ENCODE measurements at regions not wholly inside any gene's neighbourhood (a gene's known extent, or its start where the extent isn't known, plus 50 kb on each side); places are given as distances from the start of the nearest gene placed in this dataset.
A peak's percentile ranks its signal among the peaks of the same experiment; 100 is the strongest.

- no peak for DNase-seq
Observed at GRCh38 chr15:31245756-31246155, 80.9 kb upstream of the KLF13 start.

- DNase-seq: no peak
Observed at GRCh38 chr15:31247404-31247803, 79.2 kb upstream of the KLF13 start.

- no peak for DNase-seq
Observed at GRCh38 chr15:31248263-31248662, 78.4 kb upstream of the KLF13 start.

GRCh38 chr15:31248951-31249350 is 77.7 kb upstream of the KLF13 start:
- DNase-seq: no peak

GRCh38 chr15:31250033-31250432 is 76.6 kb upstream of the KLF13 start:
- DNase-seq: no peak

GRCh38 chr15:31251165-31251564 is 75.5 kb upstream of the KLF13 start:
- DNase-seq: no peak

GRCh38 chr15:31252171-31252785 is 74.4 kb upstream of the KLF13 start:
- no peak for DNase-seq

- DNase-seq: no peak
Observed at GRCh38 chr15:31254431-31255175, 72.0 kb upstream of the KLF13 start.

GRCh38 chr15:31255176-31255510 is 71.5 kb upstream of the KLF13 start:
- DNase-seq: no peak

- DNase-seq: no peak
Observed at GRCh38 chr15:31255732-31256377, 70.8 kb upstream of the KLF13 start.

- DNase-seq: no peak
Observed at GRCh38 chr15:31256378-31257265, 70.0 kb upstream of the KLF13 start.

- DNase-seq: no peak
Observed at GRCh38 chr15:31257286-31257685, 69.3 kb upstream of the KLF13 start.

- no peak for DNase-seq
Observed at GRCh38 chr15:31258260-31258659, 68.4 kb upstream of the KLF13 start.

GRCh38 chr15:31259562-31260252 is 66.9 kb upstream of the KLF13 start:
- DNase-seq: no peak

GRCh38 chr15:31260646-31261265 is 65.9 kb upstream of the KLF13 start:
- no peak for DNase-seq

GRCh38 chr15:31261266-31262142 is 65.1 kb upstream of the KLF13 start:
- no peak for DNase-seq

GRCh38 chr15:31262143-31262530 is 64.5 kb upstream of the KLF13 start:
- no peak for DNase-seq

GRCh38 chr15:31262901-31263671 is 63.5 kb upstream of the KLF13 start:
- DNase-seq: no peak

GRCh38 chr15:31263751-31264558 is 62.7 kb upstream of the KLF13 start:
- DNase-seq: peak; percentile 63

Data from hindlimb muscle (tissue), 1 donor.